ENCODE measurements at regions not wholly inside any gene's neighbourhood (a gene's known extent, or its start where the extent isn't known, plus 50 kb on each side); places are given as distances from the start of the nearest gene placed in this dataset.

GRCh38 chr3:28853830-28854229 lies 427.0 kb upstream of the RBMS3 start:
- ChIA-PET CTCF (interaction anchor here (0.7 kb wide), 1 partner anchor 642 kb away, joined by 8 read pairs; no protein-coding TSS in a partner anchor), POLR2A (no interaction called here)
- H3K4me3 Mint-ChIP-seq, result no peak overlapping the region
- H3K27ac Mint-ChIP-seq, result no peak overlapping the region
- no peaks in the 10 kb centered on the region for H3K36me3 Mint-ChIP-seq (ENCODE audit: low read depth)
- no peaks in the 10 kb centered on the region for H3K4me1 Mint-ChIP-seq
- no peak for ATAC-seq
- peaks cover 3% of the 10 kb centered on the region for H3K27me3 Mint-ChIP-seq
- intact Hi-C loops (cut with DNase I, micrococcal nuclease), result no loop called here
- no peak for DNase-seq
- no peaks in the 10 kb centered on the region for H3K9me3 Mint-ChIP-seq (ENCODE audit: low read depth)

GRCh38 chr3:28856796-28857195 lies 424.1 kb upstream of the RBMS3 start:
- ChIA-PET POLR2A (no interaction called here), CTCF (interaction anchor here (1.1 kb wide), 1 partner anchor 20 kb away, joined by 5 read pairs; no protein-coding TSS in a partner anchor)
- H3K27me3 Mint-ChIP-seq, result peaks cover 9% of the 10 kb centered on the region
- H3K9me3 Mint-ChIP-seq (ENCODE audit: low read depth), result no peaks in the 10 kb centered on the region
- no peak overlapping the region for H3K27ac Mint-ChIP-seq
- H3K4me1 Mint-ChIP-seq, result no peaks in the 10 kb centered on the region
- no peak for ATAC-seq
- intact Hi-C loops (cut with DNase I, micrococcal nuclease), result no loop called here
- DNase-seq, result no peak
- no peaks in the 10 kb centered on the region for H3K36me3 Mint-ChIP-seq (ENCODE audit: low read depth)
- no peak overlapping the region for H3K4me3 Mint-ChIP-seq

GRCh38 chr3:28859897-28860296 lies 421.0 kb upstream of the RBMS3 start:
- ATAC-seq, result no peak
- intact Hi-C loops (cut with DNase I, micrococcal nuclease), result no loop called here
- ChIA-PET CTCF (interaction anchor here (0.6 kb wide), 1 partner anchor 394 kb away, joined by 3 read pairs; no protein-coding TSS in a partner anchor), POLR2A (no interaction called here)
- no peak overlapping the region for H3K4me3 Mint-ChIP-seq
- peaks cover 6% of the 10 kb centered on the region for H3K27me3 Mint-ChIP-seq
- DNase-seq, result no peak
- H3K27ac Mint-ChIP-seq, result no peak overlapping the region
- H3K4me1 Mint-ChIP-seq, result no peaks in the 10 kb centered on the region
- H3K9me3 Mint-ChIP-seq (ENCODE audit: low read depth), result no peaks in the 10 kb centered on the region
- H3K36me3 Mint-ChIP-seq (ENCODE audit: low read depth), result no peaks in the 10 kb centered on the region

GRCh38 chr3:28860307-28860706 lies 420.6 kb upstream of the RBMS3 start:
- DNase-seq (no peak), ATAC-seq (no peak)
- Mint-ChIP-seq H3K4me3 (no peak overlapping the region), H3K27me3 (peaks cover 6% of the 10 kb centered on the region), H3K4me1 (no peaks in the 10 kb centered on the region), H3K36me3 (ENCODE audit: low read depth) (no peaks in the 10 kb centered on the region), H3K27ac (no peak overlapping the region), H3K9me3 (ENCODE audit: low read depth) (no peaks in the 10 kb centered on the region)
- CTCF ChIA-PET, result interaction anchor here (0.6 to 1.1 kb wide), 2 partner anchors 38 to 394 kb away, joined by 3 read pairs; no protein-coding TSS in a partner anchor
- POLR2A ChIA-PET, result no interaction called here
- intact Hi-C loops (cut with DNase I, micrococcal nuclease), result no loop called here

GRCh38 chr3:28863186-28863585 lies 417.7 kb upstream of the RBMS3 start:
- ChIA-PET POLR2A (no interaction called here), CTCF (no interaction called here)
- intact Hi-C loops (cut with DNase I, micrococcal nuclease), result no loop called here
- DNase-seq, result no peak
- Mint-ChIP-seq H3K36me3 (ENCODE audit: low read depth) (no peaks in the 10 kb centered on the region), H3K4me1 (no peaks in the 10 kb centered on the region), H3K27ac (no peak overlapping the region), H3K9me3 (ENCODE audit: low read depth) (no peaks in the 10 kb centered on the region), H3K4me3 (no peak overlapping the region), H3K27me3 (peaks cover 6% of the 10 kb centered on the region)
- no peak for ATAC-seq

GRCh38 chr3:28867836-28868235 lies 413.0 kb upstream of the RBMS3 start:
- POLR2A ChIA-PET, result no interaction called here
- Mint-ChIP-seq H3K4me3 (no peak overlapping the region), H3K27ac (no peak overlapping the region), H3K9me3 (ENCODE audit: low read depth) (peaks cover 2% of the 10 kb centered on the region), H3K36me3 (ENCODE audit: low read depth) (no peaks in the 10 kb centered on the region), H3K4me1 (no peaks in the 10 kb centered on the region), H3K27me3 (peaks cover 2% of the 10 kb centered on the region)
- DNase-seq (no peak), ATAC-seq (no peak)
- intact Hi-C loops (cut with DNase I, micrococcal nuclease), result no loop called here
- CTCF ChIA-PET, result interaction anchor here (0.6 to 0.9 kb wide), 3 partner anchors 18 to 962 kb away, joined by 3 to 4 read pairs (median 4); no protein-coding TSS in a partner anchor

GRCh38 chr3:28868897-28869296 lies 412.0 kb upstream of the RBMS3 start:
- ATAC-seq (no peak), DNase-seq (no peak)
- H3K27ac Mint-ChIP-seq, result no peak overlapping the region
- intact Hi-C loops (cut with DNase I, micrococcal nuclease), result no loop called here
- no peaks in the 10 kb centered on the region for H3K4me1 Mint-ChIP-seq
- no peak overlapping the region for H3K4me3 Mint-ChIP-seq
- H3K27me3 Mint-ChIP-seq, result peaks cover 2% of the 10 kb centered on the region
- ChIA-PET POLR2A (no interaction called here), CTCF (interaction anchor here (0.9 kb wide), 1 partner anchor 960 kb away, joined by 4 read pairs; no protein-coding TSS in a partner anchor)
- H3K9me3 Mint-ChIP-seq (ENCODE audit: low read depth), result peaks cover 6% of the 10 kb centered on the region
- H3K36me3 Mint-ChIP-seq (ENCODE audit: low read depth), result no peaks in the 10 kb centered on the region

- no peaks in the 10 kb centered on the region for H3K36me3 Mint-ChIP-seq (ENCODE audit: low read depth)
- no peak overlapping the region for H3K27ac Mint-ChIP-seq
- POLR2A ChIA-PET, result no interaction called here
- H3K27me3 Mint-ChIP-seq, result peaks cover 5% of the 10 kb centered on the region
- no peak overlapping the region for H3K4me3 Mint-ChIP-seq
- intact Hi-C loops (cut with DNase I, micrococcal nuclease), result no loop called here
- H3K4me1 Mint-ChIP-seq, result no peaks in the 10 kb centered on the region
- DNase-seq (no peak), ATAC-seq (no peak)
- H3K9me3 Mint-ChIP-seq (ENCODE audit: low read depth), result peaks cover 4% of the 10 kb centered on the region
- CTCF ChIA-PET, result interaction anchor here (1.6 kb wide), 1 partner anchor 21 kb away, joined by 5 read pairs; no protein-coding TSS in a partner anchor
Measured at GRCh38 chr3:28877912-28878311, 403.0 kb upstream of the RBMS3 start.

GRCh38 chr3:28890373-28890772 lies 390.5 kb upstream of the RBMS3 start:
- H3K36me3 Mint-ChIP-seq (ENCODE audit: low read depth), result no peaks in the 10 kb centered on the region

GRCh38 chr3:28891485-28891884 lies 389.4 kb upstream of the RBMS3 start:
- H3K36me3 Mint-ChIP-seq (ENCODE audit: low read depth), result no peaks in the 10 kb centered on the region
- intact Hi-C loops (cut with DNase I, micrococcal nuclease), result no loop called here

More at GRCh38 chr3:28890373-28890772, 390.5 kb upstream of the RBMS3 start:
- DNase-seq, result no peak
- CTCF ChIA-PET, result no interaction called here
- intact Hi-C loops (cut with DNase I, micrococcal nuclease), result no loop called here
- H3K27ac Mint-ChIP-seq, result no peak overlapping the region
- ATAC-seq, result no peak
- POLR2A ChIA-PET, result no interaction called here
- H3K27me3 Mint-ChIP-seq, result peaks cover 7% of the 10 kb centered on the region
- no peak overlapping the region for H3K4me3 Mint-ChIP-seq
- no peaks in the 10 kb centered on the region for H3K4me1 Mint-ChIP-seq
- H3K9me3 Mint-ChIP-seq (ENCODE audit: low read depth), result peaks cover 2% of the 10 kb centered on the region

GRCh38 chr3:28900301-28900700 lies 380.6 kb upstream of the RBMS3 start:
- H3K36me3 Mint-ChIP-seq (ENCODE audit: low read depth), result no peaks in the 10 kb centered on the region
- no peak for ATAC-seq
- intact Hi-C loops (cut with DNase I, micrococcal nuclease), result no loop called here
- H3K27ac Mint-ChIP-seq, result no peak overlapping the region
- no peak overlapping the region for H3K4me3 Mint-ChIP-seq
- POLR2A ChIA-PET, result no interaction called here
- DNase-seq, result no peak
- CTCF ChIA-PET, result no interaction called here
- H3K27me3 Mint-ChIP-seq, result no peaks in the 10 kb centered on the region
- no peaks in the 10 kb centered on the region for H3K9me3 Mint-ChIP-seq (ENCODE audit: low read depth)
- no peaks in the 10 kb centered on the region for H3K4me1 Mint-ChIP-seq

More at GRCh38 chr3:28891485-28891884, 389.4 kb upstream of the RBMS3 start:
- H3K9me3 Mint-ChIP-seq (ENCODE audit: low read depth), result peaks cover 2% of the 10 kb centered on the region
- ChIA-PET POLR2A (no interaction called here), CTCF (no interaction called here)
- ATAC-seq (no peak), DNase-seq (no peak)
- H3K4me1 Mint-ChIP-seq, result no peaks in the 10 kb centered on the region
- H3K27me3 Mint-ChIP-seq, result peaks cover 7% of the 10 kb centered on the region
- no peak overlapping the region for H3K4me3 Mint-ChIP-seq
- H3K27ac Mint-ChIP-seq, result no peak overlapping the region

GRCh38 chr3:28901018-28901417 lies 379.9 kb upstream of the RBMS3 start:
- DNase-seq (no peak), ATAC-seq (no peak)
- H3K27me3 Mint-ChIP-seq, result no peaks in the 10 kb centered on the region
- H3K9me3 Mint-ChIP-seq (ENCODE audit: low read depth), result no peaks in the 10 kb centered on the region
- intact Hi-C loops (cut with DNase I, micrococcal nuclease), result no loop called here
- no peak overlapping the region for H3K27ac Mint-ChIP-seq
- ChIA-PET POLR2A (no interaction called here), CTCF (no interaction called here)
- no peak overlapping the region for H3K4me3 Mint-ChIP-seq
- no peaks in the 10 kb centered on the region for H3K36me3 Mint-ChIP-seq (ENCODE audit: low read depth)
- H3K4me1 Mint-ChIP-seq, result no peaks in the 10 kb centered on the region

- Mint-ChIP-seq H3K4me3 (no peak overlapping the region), H3K9me3 (ENCODE audit: low read depth) (no peaks in the 10 kb centered on the region), H3K27me3 (no peaks in the 10 kb centered on the region), H3K4me1 (no peaks in the 10 kb centered on the region), H3K27ac (no peak overlapping the region), H3K36me3 (ENCODE audit: low read depth) (no peaks in the 10 kb centered on the region)
- ChIA-PET CTCF (no interaction called here), POLR2A (no interaction called here)
- intact Hi-C loops (cut with DNase I, micrococcal nuclease), result no loop called here
- ATAC-seq, result no peak
- no peak for DNase-seq
Measured at GRCh38 chr3:28903171-28903601, 377.7 kb upstream of the RBMS3 start.
